Endometrium (tissue), 2 donors: ENCODE measurements at regions not wholly inside any gene's neighbourhood (a gene's known extent, or its start where the extent isn't known, plus 50 kb on each side); places are given as distances from the start of the nearest gene placed in this dataset.

ENCODE experiments used
- FAIRE-seq: peaks from 2 replicates; lab custom pipeline; 2012; peaks lifted over from hg19 to GRCh38; lab: Jason Lieb, UNC
- donor health status: control.
- donor health status: control.

GRCh38 chr2:43106559-43107527 is 119.6 kb downstream of the ZFP36L2 start:
- FAIRE-seq: no peak

GRCh38 chr2:43105586-43106558 is 120.5 kb downstream of the ZFP36L2 start:
- no peak for FAIRE-seq

GRCh38 chr2:43104763-43105162 is 121.6 kb downstream of the ZFP36L2 start:
- FAIRE-seq: no peak

- no peak for FAIRE-seq
Observed at GRCh38 chr2:43104106-43104505, 122.3 kb downstream of the ZFP36L2 start.

GRCh38 chr2:43103093-43103404 is 123.4 kb downstream of the ZFP36L2 start:
- FAIRE-seq: no peak

GRCh38 chr2:43102366-43103092 is 123.9 kb downstream of the ZFP36L2 start:
- FAIRE-seq: no peak

- FAIRE-seq: no peak
Observed at GRCh38 chr2:43101751-43102150, 124.7 kb downstream of the ZFP36L2 start.

GRCh38 chr2:43100883-43101662 is 125.3 kb downstream of the ZFP36L2 start:
- no peak for FAIRE-seq

- FAIRE-seq: no peak
Observed at GRCh38 chr2:43100362-43100882, 126.0 kb downstream of the ZFP36L2 start.

GRCh38 chr2:43099797-43100196 is 126.6 kb downstream of the ZFP36L2 start:
- FAIRE-seq: no peak

GRCh38 chr2:43098539-43098938 is 127.9 kb downstream of the ZFP36L2 start:
- FAIRE-seq: no peak

- FAIRE-seq: no peak
Observed at GRCh38 chr2:43097644-43098408, 128.6 kb downstream of the ZFP36L2 start.

- FAIRE-seq: no peak
Observed at GRCh38 chr2:43095533-43096295, 130.7 kb downstream of the ZFP36L2 start.

- FAIRE-seq: no peak
Observed at GRCh38 chr2:43092520-43093179, 133.8 kb downstream of the ZFP36L2 start.

GRCh38 chr2:43090317-43090716 is 136.1 kb downstream of the ZFP36L2 start:
- no peak for FAIRE-seq

- no peak for FAIRE-seq
Observed at GRCh38 chr2:43088143-43089073, 138.0 kb downstream of the ZFP36L2 start.

GRCh38 chr2:43087413-43087812 is 139.0 kb downstream of the ZFP36L2 start:
- FAIRE-seq: no peak
